HepG2 (cell line): ENCODE measurements at regions not wholly inside any gene's neighbourhood (a gene's known extent, or its start where the extent isn't known, plus 50 kb on each side); places are given as distances from the start of the nearest gene placed in this dataset.

Experiments
- ESRRA ChIP-seq: sonication (generic); formaldehyde crosslinking; IDR thresholded peaks from 2 replicates; pipeline ENCODE4 v1.5.1; 2020; ENCODE audit warnings: mild to moderate bottlenecking, low read depth, missing genetic modification reagents
- GPN1 ChIP-seq: sonication (generic); formaldehyde crosslinking; IDR thresholded peaks from 2 replicates; pipeline ENCODE4 v1.5.1; 2020; ENCODE audit warnings: missing genetic modification reagents, borderline replicate concordance
- MAFK ChIP-seq, 2 experiments: IDR thresholded peaks in 1 of 2; conservative IDR thresholded peaks in 1 of 2; 2 replicates each; pipeline ENCODE4 v1.6.1; 2011; ENCODE audit warnings: improper control_type of control experiment in 2 of 2, low read length in 2 of 2
- SOX13 ChIP-seq, 3 experiments: fragments of 450-650 bp in 1 of 3; sonication (generic) in 1 of 3; formaldehyde crosslinking in 1 of 3; IDR thresholded peaks in 2 of 3; conservative IDR thresholded peaks in 1 of 3; 2 replicates each; pipeline versions ENCODE4 v1.5.0 to v1.6.1; 2016 to 2020; ENCODE audit warnings: antibody characterized with exemption in 1 of 3, mild to moderate bottlenecking in 1 of 3, missing compliant biosample characterization in 1 of 3, missing genetic modification reagents in 1 of 3, moderate library complexity in 1 of 3
- ZNF383 ChIP-seq: sonication (generic); formaldehyde crosslinking; IDR thresholded peaks from 2 replicates; pipeline ENCODE4 v1.4.0; 2020; ENCODE audit warnings: missing genetic modification reagents, mild to moderate bottlenecking, borderline replicate concordance
- ZNF572 ChIP-seq: sonication (generic); formaldehyde crosslinking; IDR thresholded peaks from 2 replicates; pipeline ENCODE4 v1.5.1; 2020; ENCODE audit warnings: mild to moderate bottlenecking, missing genetic modification reagents
- ZNF792 ChIP-seq: IDR thresholded peaks from 2 replicates; pipeline ENCODE4 v1.6.1; 2016
- TF ChIP-seq, protein P1 (sequence below): sonication (generic); formaldehyde crosslinking; IDR thresholded peaks from 2 replicates; pipeline ENCODE4 v1.4.0; 2020; ENCODE audit warnings: missing genetic modification reagents
- TF ChIP-seq, protein P2 (sequence below): sonication (generic); formaldehyde crosslinking; IDR thresholded peaks from 2 replicates; pipeline ENCODE4 v1.4.0; 2020; ENCODE audit warnings: mild to moderate bottlenecking, missing genetic modification reagents
- TF ChIP-seq, protein P3 (sequence below): sonication (generic); formaldehyde crosslinking; IDR thresholded peaks from one replicate; pipeline ENCODE4 v1.5.1; 2020; ENCODE audit warnings: mild to moderate bottlenecking, missing genetic modification reagents; ENCODE audit errors: not compliant biosample characterization

GRCh38 chr4:35423104-35423503 lies 821.2 kb downstream of the ARAP2 start (continued):
- TF ChIP-seq, protein P1, sequence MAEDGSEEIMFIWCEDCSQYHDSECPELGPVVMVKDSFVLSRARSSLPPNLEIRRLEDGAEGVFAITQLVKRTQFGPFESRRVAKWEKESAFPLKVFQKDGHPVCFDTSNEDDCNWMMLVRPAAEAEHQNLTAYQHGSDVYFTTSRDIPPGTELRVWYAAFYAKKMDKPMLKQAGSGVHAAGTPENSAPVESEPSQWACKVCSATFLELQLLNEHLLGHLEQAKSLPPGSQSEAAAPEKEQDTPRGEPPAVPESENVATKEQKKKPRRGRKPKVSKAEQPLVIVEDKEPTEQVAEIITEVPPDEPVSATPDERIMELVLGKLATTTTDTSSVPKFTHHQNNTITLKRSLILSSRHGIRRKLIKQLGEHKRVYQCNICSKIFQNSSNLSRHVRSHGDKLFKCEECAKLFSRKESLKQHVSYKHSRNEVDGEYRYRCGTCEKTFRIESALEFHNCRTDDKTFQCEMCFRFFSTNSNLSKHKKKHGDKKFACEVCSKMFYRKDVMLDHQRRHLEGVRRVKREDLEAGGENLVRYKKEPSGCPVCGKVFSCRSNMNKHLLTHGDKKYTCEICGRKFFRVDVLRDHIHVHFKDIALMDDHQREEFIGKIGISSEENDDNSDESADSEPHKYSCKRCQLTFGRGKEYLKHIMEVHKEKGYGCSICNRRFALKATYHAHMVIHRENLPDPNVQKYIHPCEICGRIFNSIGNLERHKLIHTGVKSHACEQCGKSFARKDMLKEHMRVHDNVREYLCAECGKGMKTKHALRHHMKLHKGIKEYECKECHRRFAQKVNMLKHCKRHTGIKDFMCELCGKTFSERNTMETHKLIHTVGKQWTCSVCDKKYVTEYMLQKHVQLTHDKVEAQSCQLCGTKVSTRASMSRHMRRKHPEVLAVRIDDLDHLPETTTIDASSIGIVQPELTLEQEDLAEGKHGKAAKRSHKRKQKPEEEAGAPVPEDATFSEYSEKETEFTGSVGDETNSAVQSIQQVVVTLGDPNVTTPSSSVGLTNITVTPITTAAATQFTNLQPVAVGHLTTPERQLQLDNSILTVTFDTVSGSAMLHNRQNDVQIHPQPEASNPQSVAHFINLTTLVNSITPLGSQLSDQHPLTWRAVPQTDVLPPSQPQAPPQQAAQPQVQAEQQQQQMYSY (CRISPR knock-in tag) = no peak
- TF ChIP-seq, protein P2, sequence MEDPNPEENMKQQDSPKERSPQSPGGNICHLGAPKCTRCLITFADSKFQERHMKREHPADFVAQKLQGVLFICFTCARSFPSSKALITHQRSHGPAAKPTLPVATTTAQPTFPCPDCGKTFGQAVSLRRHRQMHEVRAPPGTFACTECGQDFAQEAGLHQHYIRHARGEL (CRISPR knock-in tag) = no peak
- TF ChIP-seq ZNF792 (CRISPR knock-in tag) (no peak), MAFK (conservative IDR thresholded peaks at IDR 0.05 in 1 of 2, IDR thresholded peaks at IDR 0.05 in 1 of 2; ENCODE audit: low read length in 2 of 2) (peak; percentile 32 to 77; a peak in 3 of 4 replicates), GPN1 (CRISPR knock-in tag) (no peak), ZNF572 (CRISPR knock-in tag) (no peak), ESRRA (no peak), ZNF383 (CRISPR knock-in tag) (no peak), SOX13 (IDR thresholded peaks at IDR 0.05) (no peak), SOX13 (CRISPR knock-in tag; conservative IDR thresholded peaks at IDR 0.05 in 1 of 2, IDR thresholded peaks at IDR 0.05 in 1 of 2) (no peak)
- TF ChIP-seq, protein P3, sequence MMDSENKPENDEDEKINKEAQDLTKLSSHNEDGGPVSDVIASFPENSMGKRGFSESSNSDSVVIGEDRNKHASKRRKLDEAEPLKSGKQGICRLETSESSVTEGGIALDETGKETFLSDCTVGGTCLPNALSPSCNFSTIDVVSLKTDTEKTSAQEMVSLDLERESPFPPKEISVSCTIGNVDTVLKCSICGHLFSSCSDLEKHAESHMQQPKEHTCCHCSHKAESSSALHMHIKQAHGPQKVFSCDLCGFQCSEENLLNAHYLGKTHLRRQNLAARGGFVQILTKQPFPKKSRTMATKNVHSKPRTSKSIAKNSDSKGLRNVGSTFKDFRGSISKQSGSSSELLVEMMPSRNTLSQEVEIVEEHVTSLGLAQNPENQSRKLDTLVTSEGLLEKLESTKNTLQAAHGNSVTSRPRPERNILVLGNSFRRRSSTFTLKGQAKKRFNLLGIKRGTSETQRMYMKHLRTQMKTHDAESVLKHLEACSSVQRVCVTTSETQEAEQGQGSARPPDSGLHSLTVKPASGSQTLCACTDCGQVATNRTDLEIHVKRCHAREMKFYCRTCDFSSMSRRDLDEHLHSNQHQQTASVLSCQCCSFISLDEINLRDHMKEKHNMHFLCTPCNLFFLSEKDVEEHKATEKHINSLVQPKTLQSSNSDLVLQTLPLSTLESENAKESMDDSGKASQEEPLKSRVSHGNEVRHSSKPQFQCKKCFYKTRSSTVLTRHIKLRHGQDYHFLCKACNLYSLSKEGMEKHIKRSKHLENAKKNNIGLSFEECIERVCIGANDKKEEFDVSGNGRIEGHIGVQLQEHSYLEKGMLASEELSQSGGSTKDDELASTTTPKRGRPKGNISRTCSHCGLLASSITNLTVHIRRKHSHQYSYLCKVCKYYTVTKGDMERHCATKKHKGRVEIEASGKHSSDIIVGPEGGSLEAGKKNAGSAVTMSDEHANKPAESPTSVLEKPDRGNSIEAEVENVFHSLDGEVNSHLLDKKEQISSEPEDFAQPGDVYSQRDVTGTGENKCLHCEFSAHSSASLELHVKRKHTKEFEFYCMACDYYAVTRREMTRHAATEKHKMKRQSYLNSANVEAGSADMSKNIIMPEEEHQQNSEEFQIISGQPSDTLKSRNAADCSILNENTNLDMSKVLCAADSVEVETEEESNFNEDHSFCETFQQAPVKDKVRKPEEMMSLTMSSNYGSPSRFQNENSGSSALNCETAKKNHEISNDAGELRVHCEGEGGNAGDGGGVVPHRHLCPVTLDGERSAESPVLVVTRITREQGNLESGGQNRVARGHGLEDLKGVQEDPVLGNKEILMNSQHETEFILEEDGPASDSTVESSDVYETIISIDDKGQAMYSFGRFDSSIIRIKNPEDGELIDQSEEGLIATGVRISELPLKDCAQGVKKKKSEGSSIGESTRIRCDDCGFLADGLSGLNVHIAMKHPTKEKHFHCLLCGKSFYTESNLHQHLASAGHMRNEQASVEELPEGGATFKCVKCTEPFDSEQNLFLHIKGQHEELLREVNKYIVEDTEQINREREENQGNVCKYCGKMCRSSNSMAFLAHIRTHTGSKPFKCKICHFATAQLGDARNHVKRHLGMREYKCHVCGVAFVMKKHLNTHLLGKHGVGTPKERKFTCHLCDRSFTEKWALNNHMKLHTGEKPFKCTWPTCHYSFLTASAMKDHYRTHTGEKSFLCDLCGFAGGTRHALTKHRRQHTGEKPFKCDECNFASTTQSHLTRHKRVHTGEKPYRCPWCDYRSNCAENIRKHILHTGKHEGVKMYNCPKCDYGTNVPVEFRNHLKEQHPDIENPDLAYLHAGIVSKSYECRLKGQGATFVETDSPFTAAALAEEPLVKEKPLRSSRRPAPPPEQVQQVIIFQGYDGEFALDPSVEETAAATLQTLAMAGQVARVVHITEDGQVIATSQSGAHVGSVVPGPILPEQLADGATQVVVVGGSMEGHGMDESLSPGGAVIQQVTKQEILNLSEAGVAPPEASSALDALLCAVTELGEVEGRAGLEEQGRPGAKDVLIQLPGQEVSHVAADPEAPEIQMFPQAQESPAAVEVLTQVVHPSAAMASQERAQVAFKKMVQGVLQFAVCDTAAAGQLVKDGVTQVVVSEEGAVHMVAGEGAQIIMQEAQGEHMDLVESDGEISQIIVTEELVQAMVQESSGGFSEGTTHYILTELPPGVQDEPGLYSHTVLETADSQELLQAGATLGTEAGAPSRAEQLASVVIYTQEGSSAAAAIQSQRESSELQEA (CRISPR knock-in tag) = no peak
- TF ChIP-seq, all 625 proteins: peak for 2
